GM23338 (cell line): ENCODE measurements at regions not wholly inside any gene's neighbourhood (a gene's known extent, or its start where the extent isn't known, plus 50 kb on each side); places are given as distances from the start of the nearest gene placed in this dataset.

Experiments
- ATAC-seq: fragments of 200-7000 bp; cut with Tn5 transposase; 3 replicates; pipeline ENCODE4 v1.9.1; 2020
- DNase-seq: peaks from one replicate; pipeline ENCODE4 v3.0.0-alpha.2; 2015; ENCODE audit warnings: low spot score
- H2AFZ ChIP-seq: fragments of 200-600 bp; sonication (generic); 2 replicates; pipeline ENCODE4 v1.8.0; 2016; ENCODE audit warnings: antibody characterized with exemption, mild to moderate bottlenecking, moderate library complexity
- H3F3A ChIP-seq: fragments of 200-600 bp; sonication (generic); replicated peaks from 2 replicates; pipeline ENCODE4 v1.8.0; 2017; ENCODE audit warnings: antibody characterized with exemption, mixed run types, low read depth
- H3K27ac ChIP-seq: fragments of 200-600 bp; sonication (generic); 2 replicates; pipeline ENCODE4 v1.6.1; 2016; ENCODE audit warnings: low read depth
- H3K27me3 ChIP-seq: fragments of 200-600 bp; sonication (generic); 2 replicates; pipeline ENCODE4 v1.8.0; 2016; ENCODE audit warnings: mild to moderate bottlenecking, mixed run types, moderate library complexity; ENCODE audit not compliant: insufficient read depth
- H3K36me3 ChIP-seq: fragments of 200-600 bp; sonication (generic); 2 replicates; pipeline ENCODE4 v1.8.0; 2016; ENCODE audit warnings: mild to moderate bottlenecking; ENCODE audit not compliant: insufficient read depth
- H3K4me1 ChIP-seq: fragments of 200-600 bp; sonication (generic); 2 replicates; pipeline ENCODE4 v1.8.0; 2016; ENCODE audit warnings: mild to moderate bottlenecking, moderate library complexity; ENCODE audit not compliant: insufficient read depth
- H3K4me2 ChIP-seq: fragments of 200-600 bp; sonication (generic); 2 replicates; pipeline ENCODE4 v1.7.1; 2017; ENCODE audit warnings: mixed run types
- H3K4me3 ChIP-seq: fragments of 200-600 bp; sonication (generic); 2 replicates; pipeline ENCODE4 v1.6.1; 2016; ENCODE audit warnings: mixed run types
- H3K79me2 ChIP-seq: fragments of 200-600 bp; sonication (generic); replicated peaks from 2 replicates; pipeline ENCODE4 v1.8.0; 2017; ENCODE audit warnings: mild to moderate bottlenecking; ENCODE audit not compliant: insufficient read depth
- H3K9me2 ChIP-seq: fragments of 200-600 bp; sonication (generic); 2 replicates; pipeline ENCODE4 v1.8.0; 2017; ENCODE audit not compliant: insufficient read depth
- H4K20me1 ChIP-seq: fragments of 200-600 bp; sonication (generic); replicated peaks from 2 replicates; pipeline ENCODE4 v1.8.0; 2017; ENCODE audit warnings: mild to moderate bottlenecking; ENCODE audit not compliant: insufficient read depth
- H3K27ac Mint-ChIP-seq: 2 replicates; pipeline ENCODE4 v1.8.0; 2020; ENCODE audit warnings: inconsistent platforms, mild to moderate bottlenecking, moderate library complexity, mixed read lengths
- H3K27me3 Mint-ChIP-seq: 3 replicates; pipeline ENCODE4 v1.8.0; 2022; ENCODE audit warnings: low read depth, mild to moderate bottlenecking, moderate library complexity, mixed read lengths, inconsistent platforms; ENCODE audit not compliant: insufficient read depth, poor library complexity
- H3K36me3 Mint-ChIP-seq: 3 replicates; pipeline ENCODE4 v1.8.0; 2021; ENCODE audit warnings: low read depth, mild to moderate bottlenecking, inconsistent platforms, moderate library complexity, mixed read lengths
- H3K4me1 Mint-ChIP-seq: 3 replicates; pipeline ENCODE4 v1.8.0; 2020; ENCODE audit warnings: mild to moderate bottlenecking, inconsistent platforms, mixed read lengths
- H3K4me3 Mint-ChIP-seq: 3 replicates; pipeline ENCODE4 v1.8.0; 2021; ENCODE audit warnings: moderate library complexity, mild to moderate bottlenecking, inconsistent platforms, mixed read lengths
- H3K9me3 Mint-ChIP-seq: 3 replicates; pipeline ENCODE4 v1.8.0; 2020; ENCODE audit warnings: moderate library complexity, mild to moderate bottlenecking, inconsistent platforms, mixed read lengths
- CTCF ChIP-seq, 2 experiments: fragments of 200-600 bp in 1 of 2; sonication (generic) in 1 of 2; conservative IDR thresholded peaks; 2 replicates each; pipeline versions ENCODE4 v1.5.1 to v1.6.1; 2016 to 2017; ENCODE audit warnings: antibody characterized with exemption in 2 of 2, low read depth in 2 of 2, mild to moderate bottlenecking in 2 of 2, moderate library complexity in 1 of 2
- ETS1 ChIP-seq: IDR thresholded peaks from 2 replicates; pipeline ENCODE4 v1.6.1; 2016; ENCODE audit warnings: antibody characterized with exemption
- EZH2 ChIP-seq: fragments of 200-600 bp; sonication (generic); IDR thresholded peaks from one replicate; pipeline ENCODE4 v1.8.0; 2017; ENCODE audit warnings: antibody characterized with exemption, mild to moderate bottlenecking, low read depth; ENCODE audit not compliant: unreplicated experiment
- EZH2phosphoT487 ChIP-seq: fragments of 200-600 bp; sonication (generic); IDR thresholded peaks from one replicate; pipeline ENCODE4 v1.8.1; 2018; ENCODE audit warnings: antibody characterized with exemption; ENCODE audit not compliant: unreplicated experiment
- JUNB ChIP-seq: IDR thresholded peaks from one replicate; pipeline ENCODE4 v1.6.1; 2016; ENCODE audit warnings: antibody characterized with exemption; ENCODE audit not compliant: unreplicated experiment
- NANOG ChIP-seq: IDR thresholded peaks from 2 replicates; pipeline ENCODE4 v1.6.1; 2016; ENCODE audit warnings: antibody characterized with exemption, borderline replicate concordance
- REST ChIP-seq: IDR thresholded peaks from one replicate; pipeline ENCODE4 v1.6.1; 2018; ENCODE audit warnings: antibody characterized with exemption; ENCODE audit not compliant: unreplicated experiment
- STAT1 ChIP-seq: IDR thresholded peaks from one replicate; pipeline ENCODE4 v1.6.1; 2016; ENCODE audit warnings: antibody characterized with exemption; ENCODE audit not compliant: unreplicated experiment
- ZNF114 ChIP-seq: fragments of 250-450 bp; sonication (Bioruptor Pico); IDR thresholded peaks from 2 replicates; pipeline ENCODE4 v1.5.0; 2020; ENCODE audit warnings: mild to moderate bottlenecking, moderate library complexity
- ZNF331 ChIP-seq: fragments of 250-450 bp; sonication (Bioruptor Pico); IDR thresholded peaks from 2 replicates; pipeline ENCODE4 v1.5.0; 2020; ENCODE audit warnings: low read depth, mild to moderate bottlenecking, moderate library complexity
- ZNF462 ChIP-seq: fragments of 250-450 bp; sonication (Bioruptor Pico); IDR thresholded peaks from 2 replicates; pipeline ENCODE4 v1.5.0; 2020; ENCODE audit warnings: mild to moderate bottlenecking, moderate library complexity

GRCh38 chr2:22486343-22486742 lies 898.6 kb upstream of the KLHL29 start:
- H3K9me2 ChIP-seq = no peaks in the 10 kb centered on the region
- peaks cover 4% of the 10 kb centered on the region; the same call in 1 of the 3 replicates for H3K36me3 Mint-ChIP-seq
- no peaks in the 10 kb centered on the region for H3K36me3 ChIP-seq
- H3K4me1 Mint-ChIP-seq = peaks cover 13% of the 10 kb centered on the region; the same call in 2 of the 3 replicates
- no peak overlapping the region for H3K4me2 ChIP-seq
- no peak for TF ChIP-seq ETS1
- no peak for TF ChIP-seq JUNB
- TF ChIP-seq CTCF (conservative IDR thresholded peaks at IDR 0.05; ENCODE audit: low read depth in 2 of 2) = no peak
- TF ChIP-seq NANOG = no peak
- no peak for TF ChIP-seq ZNF331 (CRISPR knock-in tag)
- no peak for TF ChIP-seq ZNF114 (CRISPR knock-in tag)
- TF ChIP-seq EZH2phosphoT487 = no peak
- TF ChIP-seq EZH2 = no peak
- no peak for TF ChIP-seq ZNF462 (CRISPR knock-in tag)
- TF ChIP-seq STAT1 = no peak
- TF ChIP-seq REST = no peak
- H3K27me3 Mint-ChIP-seq = no peaks in the 10 kb centered on the region
- no peaks in the 10 kb centered on the region for H4K20me1 ChIP-seq
- H3K4me1 ChIP-seq = no peaks in the 10 kb centered on the region
- no peak overlapping the region for H2AFZ ChIP-seq
- no peaks in the 10 kb centered on the region for H3K27me3 ChIP-seq
- no peak overlapping the region for H3K27ac Mint-ChIP-seq
- H3F3A ChIP-seq = no peaks in the 10 kb centered on the region
- DNase-seq (peak; percentile 6), ATAC-seq (no peak; the same call in 2 of the 3 replicates)
- no peak overlapping the region for H3K4me3 ChIP-seq
- H3K4me3 Mint-ChIP-seq = no peak overlapping the region
- H3K79me2 ChIP-seq = no peaks in the 10 kb centered on the region
- peaks cover 15% of the 10 kb centered on the region; the same call in 2 of the 3 replicates for H3K9me3 Mint-ChIP-seq
- no peak overlapping the region for H3K27ac ChIP-seq
